ENCODE measurements at regions not wholly inside any gene's neighbourhood (a gene's known extent, or its start where the extent isn't known, plus 50 kb on each side); places are given as distances from the start of the nearest gene placed in this dataset.

DNA sequence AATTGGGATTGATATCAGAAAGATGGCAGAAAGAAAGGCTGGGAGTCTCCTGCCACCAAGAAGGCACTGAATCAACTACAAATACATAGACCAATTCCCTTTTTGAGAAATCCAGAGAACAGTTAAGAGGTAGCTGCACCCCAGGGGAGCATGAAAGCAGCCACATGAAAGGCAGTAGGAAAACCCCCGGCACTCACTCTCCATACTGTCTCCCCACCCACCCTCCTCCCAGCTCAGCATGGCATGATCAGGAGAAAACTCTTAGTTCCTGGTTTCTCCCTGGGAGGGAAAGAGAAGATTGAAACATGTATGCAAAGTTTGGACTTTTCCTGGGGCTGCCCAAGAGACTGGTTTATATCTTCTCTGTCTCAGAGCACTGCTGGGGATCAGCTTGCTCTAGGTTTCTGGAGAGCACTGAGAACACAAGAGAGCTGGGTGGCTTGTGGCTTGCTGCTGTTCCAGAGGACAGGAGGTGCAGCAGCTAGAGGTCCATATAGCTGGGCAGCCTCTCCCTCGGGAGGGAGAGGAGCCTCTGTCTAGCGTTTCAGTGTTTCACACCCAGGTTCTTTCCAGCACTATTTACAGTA is 305.7 kb downstream of the PDGFC start:
- Histone ChIP-seq H3K36me3 (no peaks in the 10 kb centered on the region), H3K27ac (no peak overlapping the region), H3K9me3 (no peaks in the 10 kb centered on the region), H3K27me3 (no peaks in the 10 kb centered on the region), H3K4me3 (no peak overlapping the region), H3K4me1 (no peaks in the 10 kb centered on the region)
- WGBS, 2 donors (ENCODE audit: low coverage in 1 of 2), result 83% methylated on average over 2 of the region's 3 CpGs; no CpG with 5 or more reads in 1 of the 2 donors
- ATAC-seq, result no peak
- TF ChIP-seq POLR2AphosphoS5 (IDR thresholded peaks at IDR 0.05) (no peak), EP300 (IDR thresholded peaks at IDR 0.05) (no peak), POLR2A (IDR thresholded peaks at IDR 0.05) (no peak)
- TF ChIP-seq, protein P1, sequence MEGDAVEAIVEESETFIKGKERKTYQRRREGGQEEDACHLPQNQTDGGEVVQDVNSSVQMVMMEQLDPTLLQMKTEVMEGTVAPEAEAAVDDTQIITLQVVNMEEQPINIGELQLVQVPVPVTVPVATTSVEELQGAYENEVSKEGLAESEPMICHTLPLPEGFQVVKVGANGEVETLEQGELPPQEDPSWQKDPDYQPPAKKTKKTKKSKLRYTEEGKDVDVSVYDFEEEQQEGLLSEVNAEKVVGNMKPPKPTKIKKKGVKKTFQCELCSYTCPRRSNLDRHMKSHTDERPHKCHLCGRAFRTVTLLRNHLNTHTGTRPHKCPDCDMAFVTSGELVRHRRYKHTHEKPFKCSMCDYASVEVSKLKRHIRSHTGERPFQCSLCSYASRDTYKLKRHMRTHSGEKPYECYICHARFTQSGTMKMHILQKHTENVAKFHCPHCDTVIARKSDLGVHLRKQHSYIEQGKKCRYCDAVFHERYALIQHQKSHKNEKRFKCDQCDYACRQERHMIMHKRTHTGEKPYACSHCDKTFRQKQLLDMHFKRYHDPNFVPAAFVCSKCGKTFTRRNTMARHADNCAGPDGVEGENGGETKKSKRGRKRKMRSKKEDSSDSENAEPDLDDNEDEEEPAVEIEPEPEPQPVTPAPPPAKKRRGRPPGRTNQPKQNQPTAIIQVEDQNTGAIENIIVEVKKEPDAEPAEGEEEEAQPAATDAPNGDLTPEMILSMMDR (IDR thresholded peaks at IDR 0.05), result no peak

DNA sequence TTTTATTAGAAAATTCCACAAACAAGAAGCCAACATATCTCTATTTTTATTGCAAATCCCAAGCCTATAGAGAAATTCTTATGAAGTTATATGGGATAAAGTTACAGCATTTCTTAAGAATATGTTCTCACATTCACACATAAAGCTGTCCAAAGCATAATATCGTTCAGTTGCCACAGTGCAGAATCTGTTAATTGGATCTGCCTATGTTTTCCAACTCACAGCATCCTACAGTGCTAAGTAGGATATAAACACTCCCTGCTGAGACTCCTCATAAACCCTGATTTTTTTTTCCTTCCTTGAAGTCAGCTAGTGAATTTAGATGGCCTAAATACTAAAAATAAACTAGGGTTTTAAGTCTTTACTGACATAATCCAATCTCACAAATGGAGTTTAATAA is 307.9 kb downstream of the PDGFC start:
- H3K4me3 ChIP-seq, result no peak overlapping the region
- H3K9me3 ChIP-seq, result no peaks in the 10 kb centered on the region
- no peak for ATAC-seq
- no peaks in the 10 kb centered on the region for H3K27me3 ChIP-seq
- TF ChIP-seq POLR2A (IDR thresholded peaks at IDR 0.05) (no peak), POLR2AphosphoS5 (IDR thresholded peaks at IDR 0.05) (no peak), EP300 (IDR thresholded peaks at IDR 0.05) (no peak)
- TF ChIP-seq, protein P1 (IDR thresholded peaks at IDR 0.05), result no peak
- WGBS, 2 donors (ENCODE audit: low coverage in 1 of 2), result 46 to 47% methylated on average over 1 of the region's 1 CpG
- H3K27ac ChIP-seq, result no peak overlapping the region
- H3K36me3 ChIP-seq, result no peaks in the 10 kb centered on the region
- no peaks in the 10 kb centered on the region for H3K4me1 ChIP-seq

DNA sequence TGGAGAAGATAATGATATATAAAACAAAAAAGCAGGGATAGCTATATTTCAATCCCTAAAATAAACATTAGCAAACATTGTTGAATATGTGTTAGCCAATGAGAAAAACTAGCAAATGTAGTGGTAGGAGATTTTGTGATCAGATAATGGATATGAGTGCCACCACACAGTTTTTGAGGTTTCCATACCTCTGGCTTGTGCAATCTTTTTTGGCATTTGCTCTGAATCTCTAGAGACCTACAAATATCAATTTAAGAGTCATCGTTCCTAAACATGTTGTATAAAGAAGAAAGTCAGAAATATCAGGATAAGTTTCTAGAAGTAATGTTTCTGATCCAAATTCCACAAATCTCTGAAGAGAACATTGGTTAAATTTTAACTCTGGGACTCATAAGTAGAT is 308.7 kb downstream of the PDGFC start:
- Histone ChIP-seq H3K9me3 (no peaks in the 10 kb centered on the region), H3K27me3 (no peaks in the 10 kb centered on the region), H3K4me3 (no peak overlapping the region), H3K4me1 (no peaks in the 10 kb centered on the region), H3K27ac (no peak overlapping the region), H3K36me3 (no peaks in the 10 kb centered on the region)
- no peak for TF ChIP-seq POLR2A (IDR thresholded peaks at IDR 0.05)
- WGBS, 2 donors (ENCODE audit: low coverage in 1 of 2), result 88 to 100% methylated on average over 1 of the region's 1 CpG
- no peak for ATAC-seq

DNA sequence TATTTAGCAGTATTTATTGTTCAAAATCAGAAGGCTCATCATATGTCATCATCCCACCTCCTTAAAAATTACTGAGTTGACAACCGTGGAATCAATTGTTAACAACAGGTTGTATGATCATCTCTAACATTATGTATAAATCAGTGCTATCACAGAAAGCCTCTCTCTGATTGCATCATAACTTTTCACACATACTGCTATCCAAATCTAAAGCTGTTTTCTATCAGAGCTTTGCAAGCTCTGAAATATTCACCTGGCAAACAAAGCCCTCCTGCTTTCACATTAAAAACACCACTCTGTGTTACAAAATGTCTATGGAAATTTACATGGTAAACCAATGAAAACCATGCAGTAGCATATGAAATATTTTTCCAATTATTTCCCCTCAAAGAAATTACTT is 310.0 kb downstream of the PDGFC start:
- Histone ChIP-seq H3K9me3 (no peaks in the 10 kb centered on the region), H3K27me3 (no peaks in the 10 kb centered on the region), H3K4me3 (no peak overlapping the region), H3K27ac (no peak overlapping the region), H3K4me1 (no peaks in the 10 kb centered on the region), H3K36me3 (no peaks in the 10 kb centered on the region)
- ATAC-seq, result no peak
- no peak for TF ChIP-seq POLR2AphosphoS5 (IDR thresholded peaks at IDR 0.05)
- TF ChIP-seq, protein P1 (IDR thresholded peaks at IDR 0.05), result no peak
- TF ChIP-seq EP300 (IDR thresholded peaks at IDR 0.05), result no peak
- 89 to 100% methylated on average over 1 of the region's 1 CpG for WGBS, 2 donors (ENCODE audit: low coverage in 1 of 2)

DNA sequence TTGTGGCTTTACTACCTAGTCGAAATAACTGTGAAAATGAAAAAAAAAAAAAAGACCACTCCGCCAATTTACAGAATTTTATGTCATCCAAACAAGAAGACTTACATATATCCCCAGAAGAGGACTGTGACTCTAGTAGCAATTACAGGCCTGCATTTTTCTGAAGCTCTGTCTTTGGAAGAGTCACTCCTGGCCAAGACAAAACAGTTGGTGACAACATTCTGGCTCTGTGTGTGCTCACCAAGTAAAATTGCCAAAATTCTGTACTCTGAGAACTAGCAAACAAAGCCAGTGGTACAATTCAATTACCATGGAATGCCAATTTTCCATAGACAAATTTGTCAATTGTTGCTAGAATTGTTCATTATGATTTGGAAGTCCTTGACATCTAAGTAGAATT is 311.1 kb downstream of the PDGFC start:
- Histone ChIP-seq H3K4me3 (no peak overlapping the region), H3K27me3 (no peaks in the 10 kb centered on the region), H3K36me3 (no peaks in the 10 kb centered on the region), H3K9me3 (no peaks in the 10 kb centered on the region), H3K4me1 (no peaks in the 10 kb centered on the region), H3K27ac (no peak overlapping the region)
- ATAC-seq, result no peak
- no peak for TF ChIP-seq POLR2AphosphoS5 (IDR thresholded peaks at IDR 0.05)
- TF ChIP-seq, protein P1 (IDR thresholded peaks at IDR 0.05), result no peak
- TF ChIP-seq POLR2A (IDR thresholded peaks at IDR 0.05), result no peak
- TF ChIP-seq EP300 (IDR thresholded peaks at IDR 0.05), result no peak
- WGBS, 2 donors (ENCODE audit: low coverage in 1 of 2), result 78 to 95% methylated on average over 2 of the region's 2 CpGs

All from gastroesophageal sphincter (tissue), 4 donors.